GM21576 (cell line): ENCODE measurements at regions not wholly inside any gene's neighbourhood (a gene's known extent, or its start where the extent isn't known, plus 50 kb on each side); places are given as distances from the start of the nearest gene placed in this dataset.

Source experiments
- ATAC-seq: cut with Tn5 transposase; IDR thresholded peaks from one replicate; pipeline ENCODE4 v1.9.1; 2021; ENCODE audit warnings: mild to moderate bottlenecking, moderate library complexity; ENCODE audit not compliant: unreplicated experiment

GRCh38 chr3:36257158-36257852, 123.0 kb upstream of the STAC start:
- no peak for ATAC-seq

- no peak for ATAC-seq
Measured at GRCh38 chr3:36258421-36258820, 121.9 kb upstream of the STAC start.

- ATAC-seq, result no peak
Measured at GRCh38 chr3:36259580-36259979, 120.7 kb upstream of the STAC start.

GRCh38 chr3:36269274-36269673, 111.0 kb upstream of the STAC start:
- ATAC-seq, result no peak

GRCh38 chr3:36282766-36283165, 97.5 kb upstream of the STAC start:
- ATAC-seq, result no peak

- ATAC-seq, result no peak
Measured at GRCh38 chr3:36295296-36295695, 85.0 kb upstream of the STAC start.

GRCh38 chr3:36297195-36297594, 83.1 kb upstream of the STAC start:
- no peak for ATAC-seq

GRCh38 chr3:36298188-36298587, 82.1 kb upstream of the STAC start:
- no peak for ATAC-seq

GRCh38 chr3:36302158-36302509, 78.2 kb upstream of the STAC start:
- ATAC-seq, result no peak

GRCh38 chr3:36302626-36303025, 77.7 kb upstream of the STAC start:
- ATAC-seq, result no peak

GRCh38 chr3:36303286-36303685, 77.0 kb upstream of the STAC start:
- ATAC-seq, result no peak

- no peak for ATAC-seq
Measured at GRCh38 chr3:36305929-36306520, 74.3 kb upstream of the STAC start.

- ATAC-seq, result no peak
Measured at GRCh38 chr3:36309092-36309491, 71.2 kb upstream of the STAC start.

- no peak for ATAC-seq
Measured at GRCh38 chr3:36312351-36312750, 68.0 kb upstream of the STAC start.

- ATAC-seq, result peak; percentile 82
Measured at GRCh38 chr3:36317915-36318314, 62.4 kb upstream of the STAC start.

GRCh38 chr3:36318621-36319200, 61.6 kb upstream of the STAC start:
- ATAC-seq, result no peak

GRCh38 chr3:36319680-36320079, 60.6 kb upstream of the STAC start:
- no peak for ATAC-seq
